ENCODE measurements at regions not wholly inside any gene's neighbourhood (a gene's known extent, or its start where the extent isn't known, plus 50 kb on each side); places are given as distances from the start of the nearest gene placed in this dataset.
"Not testable (repeated sequence)": the region's sequence is repeated elsewhere in the genome, so short reads cannot be mapped to it uniquely, and the experiment has no call there.

DNA sequence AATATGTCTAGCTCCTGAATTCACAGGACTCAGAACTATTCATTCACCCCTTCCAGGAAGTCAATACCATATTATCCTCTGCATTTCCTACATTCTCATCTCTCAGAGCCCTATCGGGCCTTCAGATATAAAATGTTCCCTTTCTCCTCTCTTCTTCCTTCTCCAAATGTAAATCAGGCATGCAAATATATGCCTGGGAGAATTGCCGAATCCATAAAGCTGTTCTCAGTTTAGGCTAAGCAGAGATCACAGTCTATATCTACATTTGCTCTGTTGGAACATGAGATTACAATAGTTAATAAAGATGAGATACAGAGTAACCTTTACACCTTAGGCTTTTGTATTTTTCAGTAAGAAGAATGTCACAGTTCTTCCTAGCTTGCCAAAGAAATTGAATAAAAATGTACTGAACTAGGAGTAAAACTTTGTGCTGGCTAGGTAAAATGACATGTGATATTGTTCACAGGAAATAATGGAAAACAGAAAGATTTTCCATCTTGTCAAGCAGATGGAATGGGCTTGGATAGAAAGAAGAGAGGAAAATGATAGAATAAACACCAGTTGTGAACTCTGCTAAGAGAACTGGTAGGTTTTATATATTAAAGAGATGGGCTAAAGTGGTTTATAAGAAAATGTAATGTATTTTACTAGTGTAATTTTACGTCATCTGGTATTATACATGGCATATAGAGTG, 161.5 kb downstream of the NRIP1 start:
- Mint-ChIP-seq H3K36me3 (ENCODE audit: low read depth) (no peaks in the 10 kb centered on the region), H3K4me3 (no peak overlapping the region), H3K27me3 (no peaks in the 10 kb centered on the region), H3K9me3 (no peaks in the 10 kb centered on the region), H3K4me1 (ENCODE audit: low read depth) (peaks cover 21% of the 10 kb centered on the region), H3K27ac (no peak overlapping the region)
- no peak for DNase-seq

DNA sequence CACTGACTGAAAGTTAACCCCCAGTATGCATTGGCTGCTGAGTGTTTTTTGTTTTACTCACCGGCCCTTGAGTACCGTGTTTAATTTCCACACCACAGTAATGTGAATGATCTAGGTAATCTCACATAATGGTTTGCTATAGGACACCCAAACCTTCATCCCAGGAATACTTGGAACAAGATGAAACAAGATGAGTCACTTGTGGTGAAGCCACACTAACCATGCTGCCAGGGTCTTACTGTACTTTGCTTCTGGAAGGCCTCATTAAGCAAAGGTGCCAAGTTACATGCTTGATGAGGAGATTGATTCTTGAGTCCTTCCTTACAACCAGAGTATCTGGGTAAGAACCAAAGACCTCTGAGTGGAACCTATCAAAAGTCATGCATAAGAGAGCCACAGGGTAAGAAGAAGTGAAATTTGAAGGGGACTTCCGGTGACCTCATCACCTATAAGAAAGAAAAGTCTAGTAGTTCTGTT, 163.3 kb downstream of the NRIP1 start:
- H3K27ac Mint-ChIP-seq: peak overlapping the region; percentile 13
- peaks cover 21% of the 10 kb centered on the region for H3K4me1 Mint-ChIP-seq (ENCODE audit: low read depth)
- H3K27me3 Mint-ChIP-seq: no peaks in the 10 kb centered on the region
- H3K9me3 Mint-ChIP-seq: no peaks in the 10 kb centered on the region
- no peak for DNase-seq
- H3K4me3 Mint-ChIP-seq: no peak overlapping the region
- no peaks in the 10 kb centered on the region for H3K36me3 Mint-ChIP-seq (ENCODE audit: low read depth)

DNA sequence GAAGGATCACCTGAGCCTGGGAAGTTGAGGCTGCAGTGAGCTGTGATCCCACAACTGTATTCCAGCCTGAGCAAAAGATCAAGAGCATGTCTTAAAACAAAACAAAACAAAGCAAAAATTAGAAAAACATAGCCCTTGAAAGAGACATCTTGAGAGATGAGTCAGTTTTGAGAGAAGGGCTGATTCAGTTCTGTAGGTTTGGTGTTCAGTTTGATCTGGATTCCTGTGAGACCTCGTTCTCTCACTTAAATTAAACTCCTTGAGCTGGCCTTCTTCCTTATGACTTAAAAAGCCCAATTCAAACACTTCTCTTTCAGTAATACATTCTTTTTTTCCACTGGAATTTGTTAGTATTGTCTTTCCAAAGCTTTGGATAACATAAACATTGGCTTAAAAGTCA, 164.2 kb downstream of the NRIP1 start:
- Mint-ChIP-seq H3K9me3 (no peaks in the 10 kb centered on the region), H3K4me3 (no peak overlapping the region), H3K27ac (peak overlapping the region; percentile 51), H3K4me1 (ENCODE audit: low read depth) (peaks cover 21% of the 10 kb centered on the region), H3K27me3 (no peaks in the 10 kb centered on the region), H3K36me3 (ENCODE audit: low read depth) (no peaks in the 10 kb centered on the region)
- no peak for DNase-seq

DNA sequence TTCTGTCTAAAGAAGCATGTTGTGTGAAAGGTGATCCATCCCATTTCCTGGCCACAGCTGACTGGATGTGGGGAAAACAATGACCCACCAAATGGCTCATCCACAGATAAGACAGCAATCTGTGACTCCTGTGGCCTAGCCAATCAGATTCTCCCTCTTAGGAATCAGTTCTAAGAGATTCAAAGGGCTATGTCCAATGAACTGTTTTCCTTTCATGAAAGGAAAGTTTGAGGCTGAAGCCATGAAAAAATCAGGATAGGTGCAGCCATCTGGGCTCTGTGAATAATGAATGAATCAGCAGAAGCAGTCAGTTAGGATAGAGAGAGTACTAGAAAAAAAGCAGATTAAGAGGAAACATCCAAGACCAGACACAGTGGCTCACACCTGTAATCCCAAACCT, 164.7 kb downstream of the NRIP1 start:
- no peak for DNase-seq
- Mint-ChIP-seq H3K27me3 (no peaks in the 10 kb centered on the region), H3K9me3 (no peaks in the 10 kb centered on the region), H3K4me3 (no peak overlapping the region), H3K36me3 (ENCODE audit: low read depth) (no peaks in the 10 kb centered on the region), H3K27ac (no peak overlapping the region), H3K4me1 (ENCODE audit: low read depth) (peaks cover 21% of the 10 kb centered on the region)

DNA sequence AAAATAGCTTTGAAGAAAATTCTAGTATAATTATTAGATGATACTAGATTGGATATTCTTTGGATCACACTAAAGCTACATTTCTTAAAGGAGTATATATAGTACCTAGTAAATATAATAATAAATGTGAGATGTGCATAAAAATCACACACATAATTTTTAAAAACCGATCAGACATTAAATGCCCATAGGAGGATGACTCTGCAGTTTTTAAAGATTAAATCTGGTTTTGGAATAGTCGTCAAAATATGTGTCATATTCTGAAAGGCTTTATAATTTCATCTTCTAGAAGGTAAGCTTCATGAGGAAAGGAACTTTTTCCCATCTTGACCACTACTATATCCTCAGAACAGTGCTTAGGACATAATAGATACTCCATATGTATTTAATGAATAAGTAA, 169.0 kb downstream of the NRIP1 start:
- Mint-ChIP-seq H3K4me3 (no peak overlapping the region), H3K36me3 (ENCODE audit: low read depth) (no peaks in the 10 kb centered on the region), H3K27me3 (peaks cover 4% of the 10 kb centered on the region), H3K4me1 (ENCODE audit: low read depth) (peaks cover 8% of the 10 kb centered on the region), H3K27ac (no peak overlapping the region), H3K9me3 (no peaks in the 10 kb centered on the region)
- no peak for DNase-seq

DNA sequence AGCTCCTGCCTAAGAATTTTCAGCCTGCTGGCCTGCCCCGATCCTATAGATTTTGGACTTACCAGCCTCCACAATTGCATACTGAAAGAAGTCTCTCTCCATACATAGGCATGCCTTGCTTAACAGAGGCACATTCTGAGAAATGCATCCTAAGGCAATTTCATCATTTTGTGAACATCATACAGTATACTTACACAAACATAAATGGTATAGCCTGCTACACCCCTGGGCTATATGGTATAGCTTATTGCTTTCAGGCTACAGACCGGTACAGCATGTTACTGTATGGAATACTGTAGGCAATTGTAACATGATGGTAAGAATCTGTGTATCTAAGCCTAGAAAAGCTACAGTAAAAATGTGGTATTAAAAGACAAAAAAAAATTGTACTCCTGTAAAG, 174.7 kb downstream of the NRIP1 start:
- Mint-ChIP-seq H3K4me3 (no peak overlapping the region), H3K27ac (no peak overlapping the region), H3K27me3 (peaks cover 4% of the 10 kb centered on the region), H3K4me1 (ENCODE audit: low read depth) (no peaks in the 10 kb centered on the region), H3K9me3 (no peaks in the 10 kb centered on the region), H3K36me3 (ENCODE audit: low read depth) (no peaks in the 10 kb centered on the region)
- DNase-seq: no peak

DNA sequence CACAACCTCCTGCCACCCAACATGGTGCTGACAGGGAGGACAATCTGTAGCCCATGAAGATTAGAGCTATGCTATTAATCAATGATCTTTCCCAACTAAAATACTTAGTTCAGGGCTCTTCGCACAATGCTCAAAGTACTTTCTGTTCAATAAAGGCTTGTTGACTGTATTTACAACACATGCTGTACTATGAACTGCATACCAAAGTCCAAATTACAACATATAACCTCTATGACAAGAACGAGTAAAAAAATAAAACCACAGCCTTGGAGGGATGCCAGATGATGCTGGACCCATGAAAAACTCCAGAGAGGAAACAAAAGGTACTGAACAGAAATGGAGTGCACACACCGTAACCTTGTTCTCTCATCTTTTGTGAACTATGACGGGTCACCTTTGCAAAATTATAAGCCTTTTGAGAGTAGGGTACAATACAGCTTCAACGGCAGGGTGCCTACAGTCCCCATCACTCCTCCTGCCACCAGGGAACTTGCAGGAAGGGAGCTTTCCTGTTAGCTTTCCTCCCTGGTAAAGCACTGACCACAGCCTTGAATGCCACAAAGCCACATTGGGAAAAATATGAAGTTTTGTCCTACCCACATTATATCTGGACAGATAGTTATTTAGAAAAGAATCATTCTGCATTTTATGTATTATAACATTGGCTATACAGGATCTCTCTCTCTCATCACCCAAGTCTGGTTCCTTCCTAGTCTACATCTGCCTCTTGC, 175.6 kb downstream of the NRIP1 start:
- DNase-seq: no peak
- H3K4me3 Mint-ChIP-seq: no peak overlapping the region
- peaks cover 4% of the 10 kb centered on the region for H3K27me3 Mint-ChIP-seq
- no peaks in the 10 kb centered on the region for H3K4me1 Mint-ChIP-seq (ENCODE audit: low read depth)
- no peaks in the 10 kb centered on the region for H3K36me3 Mint-ChIP-seq (ENCODE audit: low read depth)
- H3K27ac Mint-ChIP-seq: no peak overlapping the region
- no peaks in the 10 kb centered on the region for H3K9me3 Mint-ChIP-seq

DNA sequence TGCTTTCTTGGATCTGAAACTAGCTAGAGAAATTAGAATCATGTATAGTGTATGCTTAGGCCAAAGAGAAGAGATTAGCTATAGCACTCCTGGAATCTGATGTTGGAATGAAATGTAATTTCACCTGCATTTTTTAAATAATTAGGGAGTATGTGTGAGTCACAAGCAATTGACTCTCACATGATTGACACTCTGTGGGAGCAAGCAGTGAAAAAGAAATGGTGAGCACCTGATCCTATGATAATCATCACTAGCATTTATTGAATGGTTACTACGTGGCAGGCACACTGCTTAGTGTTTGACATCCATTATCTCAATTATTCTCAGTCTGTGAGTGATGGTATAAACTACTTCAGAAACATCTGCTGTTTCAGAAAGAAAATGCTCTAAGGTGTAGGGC, 176.6 kb downstream of the NRIP1 start:
- Mint-ChIP-seq H3K36me3 (ENCODE audit: low read depth) (no peaks in the 10 kb centered on the region), H3K27me3 (peaks cover 4% of the 10 kb centered on the region), H3K9me3 (no peaks in the 10 kb centered on the region), H3K27ac (no peak overlapping the region), H3K4me1 (ENCODE audit: low read depth) (no peaks in the 10 kb centered on the region), H3K4me3 (no peak overlapping the region)
- DNase-seq: no peak

DNA sequence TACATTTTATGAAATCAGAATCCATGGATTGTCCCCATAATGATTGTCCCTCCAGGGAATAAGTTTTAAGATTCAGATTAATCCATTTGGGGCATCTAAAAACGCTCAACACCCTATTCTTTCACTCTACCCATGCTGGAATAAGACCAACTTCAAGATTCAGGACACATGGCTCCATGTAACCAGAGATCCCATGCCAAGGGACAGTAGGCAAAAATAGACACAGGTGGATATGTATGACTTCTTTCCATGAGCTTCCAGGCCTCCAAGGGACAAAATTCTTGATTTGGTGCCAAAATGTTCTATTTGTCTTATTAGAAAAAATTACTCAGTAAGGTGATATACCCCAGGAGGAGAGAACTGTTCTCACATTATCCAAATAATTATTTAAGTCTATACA, 178.8 kb downstream of the NRIP1 start:
- Mint-ChIP-seq H3K4me3 (no peak overlapping the region), H3K4me1 (ENCODE audit: low read depth) (no peaks in the 10 kb centered on the region), H3K9me3 (no peaks in the 10 kb centered on the region), H3K27ac (no peak overlapping the region), H3K27me3 (no peaks in the 10 kb centered on the region), H3K36me3 (ENCODE audit: low read depth) (no peaks in the 10 kb centered on the region)
- no peak for DNase-seq

DNA sequence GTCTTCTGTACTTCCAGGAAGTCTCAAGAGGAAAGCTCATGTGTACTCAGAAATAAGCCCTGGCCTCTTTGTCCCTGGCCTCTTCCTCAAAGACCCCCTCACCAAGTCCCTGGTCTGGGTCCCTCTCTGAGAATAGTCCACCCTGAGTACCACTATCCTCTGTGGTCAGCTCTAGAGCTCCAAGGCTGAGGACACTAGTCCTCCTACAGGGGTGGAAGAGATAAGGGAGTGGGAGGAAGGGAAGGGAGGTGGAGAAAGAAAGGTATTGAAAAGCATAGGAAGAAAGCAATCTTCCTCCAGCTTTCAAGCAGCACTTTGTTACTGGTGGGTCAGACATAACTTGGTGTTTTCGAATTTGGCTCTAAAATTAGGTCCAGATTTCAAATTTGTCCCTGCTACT, 181.4 kb downstream of the NRIP1 start:
- no peaks in the 10 kb centered on the region for H3K36me3 Mint-ChIP-seq (ENCODE audit: low read depth)
- H3K27me3 Mint-ChIP-seq: no peaks in the 10 kb centered on the region
- H3K27ac Mint-ChIP-seq: no peak overlapping the region
- no peak overlapping the region for H3K4me3 Mint-ChIP-seq
- H3K4me1 Mint-ChIP-seq (ENCODE audit: low read depth): peaks cover 2% of the 10 kb centered on the region
- no peak for DNase-seq
- H3K9me3 Mint-ChIP-seq: no peaks in the 10 kb centered on the region

DNA sequence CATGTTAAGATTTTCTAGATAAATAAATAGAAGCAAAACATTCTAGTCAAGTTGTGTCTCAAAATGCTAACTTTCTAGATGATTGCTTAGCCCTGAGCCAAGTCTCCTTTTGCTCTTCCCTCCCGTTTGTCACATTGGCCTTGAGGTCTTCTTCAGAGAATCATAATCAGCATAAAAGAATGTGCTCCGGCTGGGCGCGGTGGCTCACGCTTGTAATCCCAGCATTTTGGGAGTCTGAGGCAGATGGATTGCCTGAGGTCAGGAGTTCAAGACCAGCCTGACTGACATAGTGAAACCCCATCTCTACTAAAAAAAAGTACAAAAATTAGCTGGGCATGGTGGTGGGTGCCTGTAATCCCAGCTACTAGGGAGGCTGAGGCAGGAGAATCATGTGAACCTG, 182.3 kb downstream of the NRIP1 start:
- H3K4me3 Mint-ChIP-seq; H3K27ac Mint-ChIP-seq; H3K9me3 Mint-ChIP-seq; H3K36me3 Mint-ChIP-seq (ENCODE audit: low read depth); DNase-seq; H3K27me3 Mint-ChIP-seq; H3K4me1 Mint-ChIP-seq (ENCODE audit: low read depth): not testable (repeated sequence)

DNA sequence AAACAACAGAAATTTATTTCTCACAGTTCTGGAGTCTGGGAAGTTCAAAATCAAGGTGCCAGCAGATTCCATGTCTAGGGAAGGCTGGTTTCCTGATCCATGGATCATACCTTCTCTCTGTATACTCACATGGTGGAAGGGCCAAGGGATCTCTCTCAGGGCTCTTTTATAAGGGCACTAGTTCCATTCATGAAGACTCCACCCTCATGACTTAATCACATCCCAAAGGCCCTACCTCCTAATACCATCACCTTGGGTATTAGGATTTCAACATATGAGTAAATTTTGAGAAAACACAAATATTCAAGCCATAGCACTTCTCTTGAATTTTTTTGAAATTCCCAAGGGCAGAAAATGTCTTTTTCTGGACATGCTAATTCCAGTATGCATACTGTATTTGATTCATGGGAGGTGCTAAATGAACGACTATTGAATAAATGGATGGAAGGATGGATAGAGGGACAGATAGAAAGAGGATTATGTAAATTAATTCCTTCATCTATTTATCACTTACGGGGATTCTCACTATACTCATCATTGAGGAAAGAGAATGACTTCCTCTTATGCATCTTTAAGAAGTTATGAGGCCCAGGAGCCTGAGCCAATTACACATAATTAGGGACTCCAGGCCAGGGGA, 182.8 kb downstream of the NRIP1 start:
- Mint-ChIP-seq H3K4me3 (no peak overlapping the region), H3K36me3 (ENCODE audit: low read depth) (no peaks in the 10 kb centered on the region), H3K4me1 (ENCODE audit: low read depth) (peaks cover 10% of the 10 kb centered on the region), H3K27ac (no peak overlapping the region), H3K27me3 (no peaks in the 10 kb centered on the region), H3K9me3 (no peaks in the 10 kb centered on the region)
- DNase-seq: no peak

DNA sequence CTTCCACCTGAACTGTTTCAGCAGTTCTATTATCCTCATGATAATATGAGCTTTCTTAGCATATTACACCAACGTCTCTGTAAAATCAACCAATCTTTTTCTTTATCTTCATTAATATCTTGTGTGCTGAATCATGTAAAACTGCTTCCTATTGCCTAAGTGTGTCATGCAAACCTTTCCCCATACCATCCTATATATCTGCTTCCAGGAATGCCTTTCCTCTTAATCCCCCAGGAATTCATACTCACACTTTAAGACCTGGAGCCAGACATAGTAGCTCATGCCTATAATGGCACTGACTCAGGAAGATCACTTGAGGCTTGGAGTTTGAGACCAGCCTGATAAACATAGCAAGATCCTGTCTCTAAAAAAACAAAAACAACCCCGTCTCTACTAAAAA, 183.9 kb downstream of the NRIP1 start:
- no peaks in the 10 kb centered on the region for H3K36me3 Mint-ChIP-seq (ENCODE audit: low read depth)
- no peak overlapping the region for H3K27ac Mint-ChIP-seq
- H3K4me1 Mint-ChIP-seq (ENCODE audit: low read depth): peaks cover 10% of the 10 kb centered on the region
- no peak overlapping the region for H3K4me3 Mint-ChIP-seq
- no peak for DNase-seq
- no peaks in the 10 kb centered on the region for H3K27me3 Mint-ChIP-seq
- H3K9me3 Mint-ChIP-seq: no peaks in the 10 kb centered on the region

DNA sequence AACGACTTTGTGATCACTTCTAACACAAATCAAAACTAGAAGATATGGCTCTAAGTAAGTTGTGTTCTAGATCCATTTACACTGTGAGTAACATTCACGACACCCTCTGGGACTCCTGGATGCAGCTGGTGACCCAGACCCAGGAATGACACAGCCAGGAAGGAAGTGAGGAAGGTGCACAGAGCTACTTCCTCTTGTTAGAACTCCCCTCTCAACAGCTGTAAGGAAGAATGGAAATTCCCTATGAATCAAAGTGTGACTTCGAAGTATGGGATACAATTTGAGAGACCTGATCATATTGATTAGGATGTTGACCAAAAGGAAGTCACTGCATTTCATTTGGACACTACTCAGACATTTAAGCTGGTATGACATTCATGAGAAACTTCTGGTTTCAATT, 185.3 kb downstream of the NRIP1 start:
- Mint-ChIP-seq H3K27me3 (no peaks in the 10 kb centered on the region), H3K4me3 (no peak overlapping the region), H3K9me3 (no peaks in the 10 kb centered on the region), H3K27ac (no peak overlapping the region), H3K36me3 (ENCODE audit: low read depth) (no peaks in the 10 kb centered on the region), H3K4me1 (ENCODE audit: low read depth) (peaks cover 10% of the 10 kb centered on the region)
- no peak for DNase-seq

DNA sequence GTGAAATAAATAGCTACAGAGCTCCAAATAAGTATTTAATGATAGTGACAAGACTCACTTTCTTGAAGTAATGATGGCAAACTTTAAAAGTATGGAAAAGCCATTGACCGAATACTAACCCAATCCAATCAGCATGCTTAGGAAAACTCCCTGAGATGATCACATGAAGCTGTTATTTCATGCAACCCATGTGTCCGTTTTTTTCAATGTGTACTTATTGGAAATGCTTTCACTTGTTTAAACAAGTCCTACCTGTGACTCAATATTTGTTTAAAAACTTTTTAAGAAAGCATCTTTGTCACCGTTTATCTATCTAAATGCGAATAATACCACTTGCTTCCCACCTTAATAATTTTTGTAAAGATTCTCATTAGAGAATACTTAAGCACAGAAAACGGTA, 185.8 kb downstream of the NRIP1 start:
- Mint-ChIP-seq H3K4me3 (no peak overlapping the region), H3K27ac (no peak overlapping the region), H3K9me3 (no peaks in the 10 kb centered on the region), H3K36me3 (ENCODE audit: low read depth) (no peaks in the 10 kb centered on the region), H3K27me3 (no peaks in the 10 kb centered on the region), H3K4me1 (ENCODE audit: low read depth) (peaks cover 10% of the 10 kb centered on the region)
- no peak for DNase-seq

Data from activated T-cell treated with anti-CD3 and anti-CD28 coated beads, Interleukin-2, amount 50 U/mL, for 24 hours (primary cell).